HTR-8/SVneo (cell line): ENCODE measurements at regions not wholly inside any gene's neighbourhood (a gene's known extent, or its start where the extent isn't known, plus 50 kb on each side); places are given as distances from the start of the nearest gene placed in this dataset.

ENCODE experiments used
- DNase-seq: peaks from one replicate; pipeline ENCODE4 v3.0.0; 2011; ENCODE audit warnings: low spot score, mixed read lengths; ENCODE audit not compliant: insufficient read length
- FAIRE-seq: peaks from 2 replicates; lab custom pipeline; 2011; peaks lifted over from hg19 to GRCh38; lab: Jason Lieb, UNC

DNA sequence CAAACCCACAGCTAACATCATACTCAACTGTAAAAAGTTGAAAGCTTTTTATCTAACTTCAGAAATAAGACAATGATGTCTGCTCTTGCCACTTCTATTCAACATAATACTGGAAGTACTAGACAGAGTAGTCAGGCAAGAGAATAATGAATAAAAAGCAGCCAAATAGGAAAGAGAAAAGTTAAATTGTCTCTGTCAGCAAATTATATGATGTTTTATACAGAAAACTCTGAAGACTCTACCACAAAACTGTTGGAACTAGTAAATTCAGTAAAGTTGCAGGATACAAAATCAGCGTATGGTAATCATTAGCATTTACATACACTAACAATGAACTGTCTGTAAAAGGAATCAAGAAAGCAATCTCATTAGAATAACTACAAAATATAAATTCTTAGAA lies 752.9 kb upstream of the CT83 start:
- FAIRE-seq (no peak), DNase-seq (no peak)

DNA sequence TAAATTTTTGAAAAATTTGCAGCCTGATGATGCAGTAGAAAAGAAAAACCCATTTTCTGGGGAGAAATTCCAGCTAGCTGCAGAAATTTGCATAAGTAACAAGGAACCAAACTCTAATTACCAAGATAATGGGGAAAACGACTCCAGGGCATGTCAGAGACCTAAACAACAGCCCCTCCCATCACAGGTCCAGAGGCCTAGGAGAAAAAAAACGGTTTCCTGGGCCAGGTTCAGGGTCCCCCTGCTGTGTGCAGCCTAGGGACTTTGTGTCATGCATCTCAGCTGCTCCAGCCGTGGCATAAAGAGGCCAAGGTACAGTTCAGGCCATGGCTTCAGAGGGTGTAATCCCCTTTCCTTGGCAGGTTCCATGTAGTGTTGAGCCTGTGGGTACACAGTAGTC lies 733.7 kb upstream of the CT83 start:
- no peak for DNase-seq
- no peak for FAIRE-seq

DNA sequence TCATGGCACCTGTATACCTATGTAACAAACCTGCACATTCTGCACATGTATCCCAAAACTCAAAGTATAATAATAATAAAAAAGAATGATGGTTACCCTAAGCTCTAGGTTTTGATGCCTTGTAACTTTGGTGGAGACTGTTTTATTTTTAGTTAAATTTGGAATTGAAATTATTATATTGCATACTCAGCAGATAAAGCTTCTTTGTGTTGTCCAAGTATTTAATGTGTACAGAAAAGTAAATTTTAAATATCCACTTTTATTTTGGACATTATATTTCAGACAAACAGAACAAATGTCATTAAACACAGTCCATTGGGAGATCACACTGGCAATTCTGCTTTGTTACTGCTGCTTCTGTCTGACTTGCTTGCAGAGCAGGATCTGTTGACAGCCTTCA lies 684.5 kb upstream of the CT83 start:
- FAIRE-seq (no peak), DNase-seq (no peak)

DNA sequence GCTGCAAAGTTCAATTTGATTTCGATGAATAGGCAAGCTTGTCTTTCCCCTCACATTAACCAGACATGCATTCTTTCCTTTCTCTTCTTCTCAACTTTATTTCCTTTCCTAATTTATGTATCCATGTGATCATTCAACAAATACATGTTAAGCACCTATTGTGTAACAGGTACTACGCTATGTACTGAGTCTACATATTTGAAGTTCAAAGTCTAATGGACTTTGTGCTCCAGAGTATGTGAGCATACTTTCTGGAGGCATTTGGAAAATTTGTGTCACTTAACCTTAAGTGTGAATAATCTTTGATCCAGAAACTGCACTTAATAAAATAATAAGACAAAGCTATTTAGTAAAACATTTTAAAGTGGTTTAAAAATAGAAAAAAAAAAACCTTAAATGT lies 675.3 kb upstream of the CT83 start:
- FAIRE-seq, result no peak
- DNase-seq, result no peak

DNA sequence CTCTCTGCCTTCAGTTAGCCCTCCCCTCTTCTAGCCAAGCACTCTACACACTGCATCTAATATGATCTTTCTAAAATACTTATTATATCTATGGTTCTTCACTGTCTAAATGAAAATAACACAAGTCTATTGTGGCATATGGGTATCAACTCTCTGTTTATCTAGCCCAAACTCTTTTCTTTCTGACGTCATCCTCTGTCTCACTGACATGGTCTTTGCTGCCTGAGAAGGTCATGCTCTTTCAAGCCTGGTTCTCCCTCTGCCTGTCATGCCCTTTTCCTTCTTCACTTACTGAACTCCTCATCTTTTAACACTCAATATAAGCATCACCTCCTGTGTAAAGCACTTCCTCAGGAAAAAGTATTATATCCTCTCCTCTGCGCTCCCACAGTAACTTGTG lies 672.2 kb upstream of the CT83 start:
- DNase-seq (no peak), FAIRE-seq (no peak)

DNA sequence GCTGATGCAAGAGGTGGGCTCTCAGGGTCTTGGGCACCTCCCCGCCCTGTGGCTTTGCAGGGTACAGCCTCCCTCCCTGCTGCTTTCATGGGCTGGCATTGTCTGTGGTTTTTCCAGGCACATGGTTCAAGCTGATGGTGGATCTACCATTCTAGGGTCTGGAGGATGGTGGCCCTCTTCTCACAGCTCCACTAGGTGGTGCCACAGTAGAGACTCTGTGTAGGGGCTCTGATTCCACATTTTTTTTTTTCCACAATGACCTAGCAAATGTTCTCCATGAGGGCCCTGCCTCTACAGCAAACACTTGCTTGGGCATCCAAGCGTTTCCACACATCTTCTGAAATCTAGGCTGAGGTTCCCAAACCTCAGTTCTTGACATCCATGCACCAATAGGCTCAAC lies 657.9 kb upstream of the CT83 start:
- no peak for FAIRE-seq

DNA sequence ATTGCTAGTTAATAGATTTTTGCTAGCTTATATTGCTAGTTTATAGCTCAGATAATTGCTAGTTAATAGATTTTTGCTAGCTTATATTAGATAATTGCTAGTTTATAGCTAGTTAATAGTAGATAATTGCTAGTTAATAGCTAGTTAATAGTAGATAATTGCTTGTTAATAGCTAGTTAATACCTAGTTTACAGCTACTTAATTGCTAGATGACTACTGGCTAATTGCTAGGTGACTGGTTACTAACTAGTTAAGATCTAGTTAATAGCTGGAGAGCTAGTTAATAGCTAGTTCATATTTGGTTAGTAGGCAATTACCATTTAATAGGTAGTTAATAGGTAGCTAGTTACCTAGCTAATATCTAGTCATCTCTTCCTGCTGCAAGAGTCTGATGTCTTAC lies 633.8 kb upstream of the CT83 start:
- DNase-seq (no peak), FAIRE-seq (no peak)

More for the DNA sequence above, 657.9 kb upstream of the CT83 start:
- no peak for DNase-seq

DNA sequence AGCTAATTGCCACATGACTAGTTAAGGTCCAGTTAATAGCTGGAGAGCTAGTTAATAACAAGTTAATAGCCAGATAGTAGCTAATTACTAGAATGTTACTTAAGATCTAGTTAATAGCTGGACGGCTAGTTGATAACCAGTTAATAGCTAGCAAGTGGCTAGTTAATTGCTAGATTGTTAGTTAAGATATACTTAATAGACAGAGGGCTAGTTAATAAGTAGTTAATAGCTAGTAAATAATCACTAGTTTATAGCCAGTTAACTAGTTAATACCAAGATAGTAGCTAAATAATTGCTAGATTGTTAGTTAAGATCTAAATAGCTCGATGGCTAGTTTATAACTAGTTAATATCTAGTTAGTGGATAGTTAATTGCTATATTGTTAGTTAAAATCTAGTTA lies 632.6 kb upstream of the CT83 start:
- DNase-seq (no peak), FAIRE-seq (no peak)

DNA sequence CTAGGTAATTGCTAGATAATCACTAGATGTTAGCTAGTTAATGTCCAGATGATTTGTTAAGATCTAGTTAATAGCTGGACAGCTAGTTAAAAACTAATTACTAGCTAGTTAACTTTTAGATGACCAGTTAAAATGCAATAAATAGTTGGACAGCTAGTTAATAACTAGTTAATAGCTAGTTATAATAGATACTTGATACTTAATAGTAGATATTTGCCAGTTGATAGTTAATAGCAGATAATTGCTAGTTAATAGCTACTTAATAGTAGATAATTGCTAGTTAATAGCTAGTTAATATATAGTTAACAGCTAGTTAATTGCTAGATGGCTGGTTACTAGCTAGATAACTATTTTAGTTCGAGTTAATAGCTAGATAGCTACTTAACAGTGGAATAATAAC lies 631.4 kb upstream of the CT83 start:
- no peak for FAIRE-seq
- DNase-seq, result no peak

DNA sequence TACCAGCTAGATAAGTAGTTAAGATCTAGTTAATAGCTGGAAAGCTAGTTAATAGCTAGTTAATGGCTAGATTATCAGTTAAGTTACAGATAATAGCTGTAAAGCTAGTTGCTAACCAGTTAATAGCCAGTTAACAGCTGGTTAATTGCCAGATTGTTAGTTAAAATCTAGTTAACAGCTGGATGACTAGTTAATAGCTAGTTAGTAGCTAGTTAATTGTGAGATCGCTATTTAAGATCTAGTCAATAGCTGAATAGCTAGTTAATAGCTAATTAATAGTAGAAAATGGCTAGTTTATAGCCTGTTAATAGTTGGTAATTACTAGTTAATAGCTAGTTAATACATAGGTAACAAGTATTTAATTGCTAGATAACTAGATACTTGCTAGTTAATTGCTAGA lies 630.5 kb upstream of the CT83 start:
- no peak for DNase-seq
- FAIRE-seq, result no peak

DNA sequence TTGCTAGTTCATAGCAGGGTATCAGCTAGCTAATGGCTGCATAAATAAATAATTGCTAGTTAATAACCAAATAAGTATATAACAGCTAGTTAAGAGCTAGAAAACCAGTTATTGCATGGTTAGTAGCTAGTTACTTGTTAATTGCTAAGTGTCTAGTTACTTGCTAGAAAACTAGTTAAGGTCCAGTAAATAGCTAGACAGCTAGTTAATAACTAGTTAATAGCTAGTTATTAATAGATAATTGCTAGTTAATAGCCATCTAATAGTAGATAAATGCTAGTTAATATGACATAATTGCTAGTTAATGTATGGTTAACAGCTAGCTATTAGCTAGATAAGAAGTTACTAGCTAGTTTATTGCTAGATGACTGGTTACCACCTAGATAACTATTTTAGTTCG lies 629.9 kb upstream of the CT83 start:
- DNase-seq (no peak), FAIRE-seq (no peak)

DNA sequence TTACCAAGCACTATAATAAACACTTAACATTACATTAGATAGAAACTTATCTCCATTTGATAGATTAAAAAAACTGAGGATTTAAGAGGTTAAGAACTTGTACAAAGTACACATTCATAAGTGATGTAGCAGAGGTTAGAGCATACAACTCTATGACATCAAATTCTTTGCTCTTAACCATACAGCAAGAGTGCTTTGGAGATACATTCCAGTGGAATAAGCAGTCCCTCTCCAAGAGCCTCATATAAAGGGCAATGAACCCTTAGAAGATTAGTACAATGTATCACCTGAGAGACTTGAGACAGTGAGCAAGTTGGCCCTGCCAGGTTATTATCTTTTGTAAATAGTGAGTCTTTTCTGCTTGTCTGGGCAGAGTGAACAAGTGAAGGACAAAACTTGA lies 600.4 kb upstream of the CT83 start:
- FAIRE-seq (no peak), DNase-seq (no peak)

DNA sequence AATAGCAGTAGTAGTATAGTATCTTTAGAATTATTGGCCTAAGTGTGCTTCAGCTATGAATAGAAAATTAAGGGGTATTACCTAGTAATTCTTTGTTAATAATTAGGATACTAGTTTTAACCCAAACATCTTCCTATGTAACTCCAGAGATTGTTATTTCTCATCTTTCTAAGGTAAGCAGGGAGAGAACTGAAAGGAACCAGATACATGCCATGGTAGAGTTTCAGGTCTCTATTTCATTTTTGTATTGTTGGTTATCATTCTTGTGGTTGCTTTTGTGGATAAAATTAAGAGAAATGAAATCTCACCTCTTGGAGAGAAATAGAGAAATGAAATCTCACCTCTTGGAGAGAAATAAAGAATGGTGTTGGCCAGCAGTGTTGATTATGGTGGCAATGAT lies 597.1 kb upstream of the CT83 start:
- FAIRE-seq, result no peak
- DNase-seq, result no peak

DNA sequence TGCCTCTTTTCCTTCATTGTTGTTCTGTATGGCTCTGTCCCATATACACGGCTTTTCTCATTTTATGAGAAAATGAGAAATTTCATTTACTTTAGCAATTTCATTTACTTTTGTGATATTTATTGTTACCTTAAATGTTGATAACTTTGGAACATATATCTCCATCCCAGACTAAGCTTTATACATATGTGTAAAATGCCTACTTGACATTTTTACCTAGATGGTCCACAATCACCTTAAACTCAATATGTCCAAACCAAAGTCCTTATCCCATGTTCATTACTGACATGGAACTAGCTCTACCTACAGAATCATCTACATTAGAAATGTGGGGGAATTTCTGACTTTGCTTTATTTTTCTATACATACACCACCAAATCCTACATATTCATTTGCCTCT lies 590.5 kb upstream of the CT83 start:
- no peak for FAIRE-seq

DNA sequence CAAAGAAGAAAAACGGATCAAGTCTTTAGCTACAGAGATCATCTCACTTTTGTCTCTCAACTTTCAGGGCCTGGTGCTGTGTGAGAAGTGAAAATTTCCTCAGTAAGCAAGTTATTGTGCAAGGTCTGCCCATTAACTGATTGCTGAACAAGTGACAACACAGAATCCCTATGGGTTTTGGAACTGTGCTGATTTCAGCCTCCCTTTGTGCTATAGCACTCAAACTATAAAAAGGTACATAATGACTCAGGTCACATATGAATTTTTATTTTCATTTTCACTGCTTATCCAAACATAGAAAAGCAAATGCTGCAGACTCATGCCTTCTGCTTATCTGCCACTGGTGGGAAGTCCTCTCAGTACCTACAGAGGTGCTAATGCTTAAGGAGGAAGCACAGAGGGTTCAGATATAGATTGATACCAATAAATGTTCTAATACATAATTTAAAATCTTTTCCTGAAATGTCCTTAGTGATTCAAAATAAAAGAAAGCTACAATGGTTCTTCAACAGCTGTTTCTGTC lies 576.2 kb upstream of the CT83 start:
- FAIRE-seq (no peak), DNase-seq (no peak)

More for the DNA sequence above, 590.5 kb upstream of the CT83 start:
- DNase-seq, result no peak

DNA sequence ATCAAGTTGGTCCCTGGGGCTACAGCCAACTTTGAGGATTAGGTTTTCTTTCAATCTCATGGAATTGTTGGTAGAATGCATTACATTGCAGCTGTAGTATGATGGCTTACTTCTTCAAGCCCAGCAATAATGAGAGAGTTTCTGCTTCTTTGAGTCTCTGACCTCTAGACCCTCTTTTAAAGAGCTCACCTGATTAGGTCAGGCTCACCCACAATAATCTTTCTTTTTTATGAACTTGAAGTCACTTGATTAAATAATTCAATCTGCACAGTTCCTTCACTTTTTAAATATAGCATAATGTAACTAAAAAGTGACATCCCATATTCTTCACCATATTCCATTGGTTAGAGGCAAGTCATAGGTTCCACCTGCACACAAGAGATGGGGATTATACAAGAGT lies 547.5 kb upstream of the CT83 start:
- FAIRE-seq, result no peak
- no peak for DNase-seq

DNA sequence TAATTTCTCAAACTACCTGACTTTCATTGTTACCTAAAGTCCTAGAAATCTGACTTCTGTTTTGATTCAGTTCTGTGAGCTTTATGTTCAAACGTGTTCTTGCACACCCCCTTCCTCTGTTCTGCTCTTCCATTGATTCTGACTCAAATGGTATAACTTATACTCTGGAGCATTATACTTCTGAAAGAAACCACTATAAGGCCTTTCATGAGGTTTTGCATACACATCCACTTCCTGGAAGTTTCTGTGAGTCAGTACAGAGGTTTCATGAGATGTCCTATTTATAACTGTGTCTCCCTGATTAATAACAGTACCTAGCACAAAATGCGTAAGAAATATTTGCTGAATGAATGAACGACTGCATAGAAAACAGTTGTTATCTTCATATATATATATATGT lies 540.2 kb upstream of the CT83 start:
- FAIRE-seq (no peak), DNase-seq (no peak)

DNA sequence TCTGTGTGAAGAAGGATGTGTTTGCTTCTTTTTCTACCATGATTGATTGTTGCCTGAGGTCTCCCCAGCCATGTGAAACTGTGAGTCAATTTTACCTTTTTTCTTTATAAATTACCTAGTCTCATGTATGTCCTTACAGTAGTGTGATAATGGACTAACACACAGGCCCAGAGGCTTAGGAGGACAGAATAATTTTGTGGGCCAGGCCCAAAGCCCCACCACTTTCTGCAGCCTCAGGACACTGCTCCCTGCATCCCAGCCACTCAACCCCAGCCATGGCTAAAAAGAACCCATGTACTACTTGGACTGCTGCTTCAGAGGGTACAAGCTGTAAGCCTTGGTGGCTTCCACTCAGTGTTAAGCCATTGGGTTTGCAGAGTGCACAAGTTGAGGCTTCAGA lies 512.7 kb upstream of the CT83 start:
- FAIRE-seq (no peak), DNase-seq (no peak)

DNA sequence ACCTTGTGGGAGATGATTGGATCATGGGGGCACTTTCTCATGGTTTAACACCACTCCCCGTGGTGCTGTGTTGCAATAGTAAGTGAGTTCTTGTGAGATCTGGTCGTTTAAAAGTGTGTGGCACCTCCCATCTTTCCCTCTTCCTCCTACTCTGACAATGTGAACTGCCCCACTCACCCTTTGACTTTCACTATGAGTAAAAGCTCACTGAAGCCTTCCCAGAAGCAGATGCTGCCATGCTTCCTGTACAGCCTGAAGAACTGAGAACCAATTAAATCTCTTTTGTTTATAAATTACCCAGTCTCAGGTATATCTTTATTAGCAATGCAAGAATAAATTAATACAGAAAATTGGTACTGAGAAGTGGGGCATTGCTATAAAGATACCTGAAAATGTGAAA lies 509.6 kb upstream of the CT83 start:
- DNase-seq (no peak), FAIRE-seq (no peak)

DNA sequence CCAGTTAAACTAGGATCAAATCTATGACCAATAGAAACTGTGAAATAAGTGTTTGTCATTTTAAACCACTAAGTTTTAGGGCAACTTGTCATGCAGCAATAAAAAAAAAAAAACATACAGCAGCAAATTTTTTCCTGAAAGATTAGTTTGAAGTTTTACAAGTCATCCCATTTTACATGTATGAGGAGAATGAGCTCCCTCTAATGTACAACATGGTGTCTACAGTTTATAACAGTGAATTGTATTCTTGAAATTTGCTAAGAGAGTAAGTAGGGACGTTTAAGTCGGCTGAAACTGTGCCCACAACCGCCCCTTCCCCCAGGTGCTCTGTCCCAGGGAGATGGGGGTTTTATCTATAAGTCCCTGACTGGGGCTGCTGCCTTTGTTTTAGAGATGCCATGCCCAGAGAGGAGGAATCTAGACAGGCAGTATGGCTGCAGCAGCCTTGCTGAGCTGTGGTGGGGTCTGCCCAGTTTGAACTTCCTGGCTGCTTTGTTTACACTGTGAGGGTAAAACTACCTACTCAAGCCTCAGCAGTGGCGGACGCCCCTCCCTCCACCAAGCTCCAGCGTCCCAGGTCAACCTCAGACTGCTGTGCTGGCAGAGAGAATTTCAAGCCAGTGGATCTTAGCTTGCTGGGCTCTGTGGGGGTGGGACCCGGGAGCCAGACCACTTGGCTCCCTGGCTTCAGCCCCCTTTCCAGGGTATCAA lies 499.3 kb upstream of the CT83 start:
- FAIRE-seq, result no peak
- DNase-seq, result peak; percentile 14

DNA sequence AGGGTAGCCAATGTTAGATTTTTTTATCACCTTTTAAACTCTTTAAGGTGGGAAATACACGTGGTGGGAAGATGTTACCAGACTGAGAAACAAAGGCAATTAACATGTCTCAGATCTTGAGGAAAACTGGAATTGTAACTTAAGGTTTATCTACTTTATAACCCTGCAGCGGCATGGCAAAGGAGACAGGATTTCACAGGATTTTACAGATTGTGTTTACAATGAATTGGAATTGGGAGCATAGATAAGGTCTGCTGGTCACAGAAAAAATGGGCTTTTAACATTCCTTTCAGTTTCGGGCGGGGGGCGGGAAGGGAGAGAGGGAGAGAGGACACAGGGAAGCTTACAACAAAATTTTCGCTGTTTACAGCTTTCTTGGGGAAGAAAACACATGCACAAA lies 467.5 kb upstream of the CT83 start:
- DNase-seq, result no peak
- no peak for FAIRE-seq

DNA sequence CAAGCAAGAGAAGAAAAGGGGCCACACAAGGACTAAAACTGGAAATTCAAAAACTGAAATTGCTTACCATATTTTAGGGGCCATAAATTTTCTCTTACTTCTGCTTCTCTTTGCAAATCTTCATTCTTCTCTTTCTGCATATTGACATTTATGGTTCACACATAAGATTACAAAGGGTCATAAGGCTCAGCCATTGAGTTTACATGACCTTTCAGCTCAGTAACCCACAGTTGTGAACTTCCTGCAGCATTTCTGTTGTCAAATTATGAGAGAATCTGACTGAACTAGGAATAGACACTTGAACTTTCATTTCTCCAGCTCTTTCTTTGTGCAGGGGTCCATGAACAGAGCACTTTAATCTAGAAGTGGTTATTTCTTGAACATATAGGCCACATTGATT lies 434.8 kb upstream of the CT83 start:
- DNase-seq, result no peak
- FAIRE-seq, result no peak

DNA sequence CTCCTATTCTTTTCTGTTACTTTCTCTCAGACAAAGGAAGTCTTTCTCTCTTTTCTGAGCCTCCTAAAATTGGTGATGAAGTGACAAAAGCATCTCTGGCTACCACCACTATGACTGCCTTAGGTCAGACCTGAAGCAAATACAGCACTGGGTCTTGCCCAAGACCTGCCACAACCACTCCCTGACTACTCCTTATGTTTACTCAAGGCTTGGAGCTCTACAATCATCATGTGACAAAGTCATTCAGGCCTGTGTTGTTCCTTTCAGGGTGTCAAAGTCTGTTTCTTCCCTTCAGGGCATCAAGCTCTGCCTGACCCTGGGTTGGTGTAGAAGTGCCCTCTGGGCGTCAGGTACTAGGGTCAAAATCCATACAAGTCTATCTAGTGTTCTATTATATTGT lies 419.2 kb upstream of the CT83 start:
- DNase-seq (no peak), FAIRE-seq (no peak)
